ENCODE measurements at regions not wholly inside any gene's neighbourhood (a gene's known extent, or its start where the extent isn't known, plus 50 kb on each side); places are given as distances from the start of the nearest gene placed in this dataset.
A peak's percentile ranks its signal among the peaks of the same experiment; 100 is the strongest.

DNA sequence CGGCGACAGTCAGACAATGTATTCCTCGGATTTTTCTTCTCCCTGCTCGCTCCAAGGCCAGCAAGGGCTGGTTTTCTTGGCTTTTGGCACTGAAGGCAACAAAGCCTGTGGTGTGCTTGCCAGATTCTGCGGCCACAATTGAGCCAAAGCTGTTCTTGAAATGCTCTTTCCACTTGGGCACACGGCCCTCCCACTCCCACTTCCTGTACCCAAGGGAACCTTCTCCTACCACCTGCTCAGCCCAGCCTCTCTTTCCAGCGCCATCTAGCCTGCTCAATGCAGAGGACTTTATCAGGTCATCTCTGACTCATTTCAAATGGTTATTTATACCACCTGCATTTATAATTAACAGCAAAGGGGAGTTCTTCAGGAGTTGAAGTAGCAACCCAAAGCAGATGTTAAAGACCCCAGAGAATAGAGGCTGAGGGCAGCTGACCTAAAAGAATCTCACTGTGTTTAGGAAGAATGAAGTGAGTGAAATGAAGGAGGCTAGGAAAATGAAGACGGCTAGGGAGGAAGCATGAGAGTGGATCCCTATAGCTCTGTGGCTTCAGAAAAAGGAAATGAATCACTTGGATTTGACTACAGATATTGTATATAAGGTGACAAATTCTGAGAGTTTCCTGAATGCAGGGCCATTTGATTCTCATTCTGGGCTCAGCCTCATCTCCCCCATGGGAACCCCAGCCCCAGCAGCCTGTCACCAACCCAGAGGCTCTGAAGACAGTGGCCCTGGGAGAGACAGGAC, 439.0 kb downstream of the ENC1 start:
- Mint-ChIP-seq H3K27ac (no peak overlapping the region), H3K4me3 (peak overlapping the region; percentile 16), H3K9me3 (no peaks in the 10 kb centered on the region), H3K4me1 (ENCODE audit: unreplicated experiment) (peaks cover 19% of the 10 kb centered on the region), H3K36me3 (no peaks in the 10 kb centered on the region), H3K27me3 (no peaks in the 10 kb centered on the region)
- DNase-seq (ENCODE audit: extremely low spot score, unreplicated experiment), result no peak
- TF ChIP-seq, protein P1, sequence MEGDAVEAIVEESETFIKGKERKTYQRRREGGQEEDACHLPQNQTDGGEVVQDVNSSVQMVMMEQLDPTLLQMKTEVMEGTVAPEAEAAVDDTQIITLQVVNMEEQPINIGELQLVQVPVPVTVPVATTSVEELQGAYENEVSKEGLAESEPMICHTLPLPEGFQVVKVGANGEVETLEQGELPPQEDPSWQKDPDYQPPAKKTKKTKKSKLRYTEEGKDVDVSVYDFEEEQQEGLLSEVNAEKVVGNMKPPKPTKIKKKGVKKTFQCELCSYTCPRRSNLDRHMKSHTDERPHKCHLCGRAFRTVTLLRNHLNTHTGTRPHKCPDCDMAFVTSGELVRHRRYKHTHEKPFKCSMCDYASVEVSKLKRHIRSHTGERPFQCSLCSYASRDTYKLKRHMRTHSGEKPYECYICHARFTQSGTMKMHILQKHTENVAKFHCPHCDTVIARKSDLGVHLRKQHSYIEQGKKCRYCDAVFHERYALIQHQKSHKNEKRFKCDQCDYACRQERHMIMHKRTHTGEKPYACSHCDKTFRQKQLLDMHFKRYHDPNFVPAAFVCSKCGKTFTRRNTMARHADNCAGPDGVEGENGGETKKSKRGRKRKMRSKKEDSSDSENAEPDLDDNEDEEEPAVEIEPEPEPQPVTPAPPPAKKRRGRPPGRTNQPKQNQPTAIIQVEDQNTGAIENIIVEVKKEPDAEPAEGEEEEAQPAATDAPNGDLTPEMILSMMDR (conservative IDR thresholded peaks at IDR 0.05), result no peak

DNA sequence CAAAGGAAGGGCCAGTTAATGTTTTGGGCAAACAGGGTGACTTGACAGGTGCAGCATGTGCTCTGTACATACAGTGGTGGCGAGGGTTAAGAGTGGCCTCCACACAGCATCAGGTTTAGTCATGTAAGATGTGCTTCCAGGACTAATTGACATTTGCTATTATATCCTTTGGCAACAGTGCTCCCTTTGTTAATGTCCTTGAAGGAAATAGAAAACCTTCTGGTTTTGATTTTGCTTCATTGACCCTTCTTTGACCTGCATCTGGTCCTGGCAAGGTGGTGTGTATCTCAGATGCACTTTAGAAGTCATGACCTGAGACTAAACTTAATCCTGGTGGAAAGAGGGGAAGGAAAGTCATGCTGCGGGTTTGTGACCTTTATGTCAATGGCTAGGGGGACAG, 440.0 kb downstream of the ENC1 start:
- peaks cover 13% of the 10 kb centered on the region for H3K4me1 Mint-ChIP-seq (ENCODE audit: unreplicated experiment)
- no peak overlapping the region for H3K4me3 Mint-ChIP-seq
- no peak overlapping the region for H3K27ac Mint-ChIP-seq
- DNase-seq (ENCODE audit: extremely low spot score, unreplicated experiment), result no peak
- TF ChIP-seq, protein P1 (conservative IDR thresholded peaks at IDR 0.05), result no peak
- H3K9me3 Mint-ChIP-seq, result peaks cover 4% of the 10 kb centered on the region
- H3K36me3 Mint-ChIP-seq, result no peaks in the 10 kb centered on the region
- H3K27me3 Mint-ChIP-seq, result no peaks in the 10 kb centered on the region

DNA sequence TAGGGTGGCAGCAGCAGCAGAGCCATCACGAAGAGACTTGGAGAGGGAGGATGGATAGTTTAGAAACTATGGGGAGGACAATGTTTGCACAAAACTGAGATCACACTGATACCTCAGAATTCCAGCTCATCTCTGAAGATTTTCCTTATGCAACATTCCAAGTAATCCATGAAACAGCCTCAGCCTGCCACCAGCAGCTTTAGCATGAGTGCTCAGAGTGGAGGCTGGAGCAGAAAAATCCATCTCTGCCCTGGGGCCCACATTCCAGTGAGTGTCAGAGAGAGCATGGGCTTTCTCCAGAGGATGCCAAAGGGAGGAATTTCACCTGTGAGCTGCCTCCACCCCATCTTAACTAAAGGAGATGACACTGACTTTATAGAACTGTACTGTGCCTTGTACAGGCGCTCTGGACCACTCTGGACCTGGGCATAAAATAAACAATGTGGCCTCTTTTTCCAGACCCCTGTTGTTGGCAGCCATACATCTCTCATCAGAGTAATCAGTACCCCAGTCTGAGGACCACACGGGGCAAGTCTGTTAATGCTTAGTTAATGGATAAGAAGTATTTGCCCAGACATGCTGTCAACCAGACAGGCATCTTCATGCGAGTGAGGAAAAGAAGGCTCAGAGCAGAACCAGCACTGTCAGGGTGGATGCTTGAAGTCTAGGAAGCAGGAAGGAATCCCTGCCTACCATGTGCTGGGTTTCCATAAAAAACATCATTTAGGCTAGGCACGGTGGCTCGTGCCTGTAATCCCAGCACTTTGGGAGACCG, 440.9 kb downstream of the ENC1 start:
- TF ChIP-seq, protein P1 (conservative IDR thresholded peaks at IDR 0.05), result no peak
- H3K4me3 Mint-ChIP-seq, result no peak overlapping the region
- no peak for DNase-seq (ENCODE audit: extremely low spot score, unreplicated experiment)
- no peak overlapping the region for H3K27ac Mint-ChIP-seq
- peaks cover 5% of the 10 kb centered on the region for H3K9me3 Mint-ChIP-seq
- H3K27me3 Mint-ChIP-seq, result no peaks in the 10 kb centered on the region
- no peaks in the 10 kb centered on the region for H3K36me3 Mint-ChIP-seq
- H3K4me1 Mint-ChIP-seq (ENCODE audit: unreplicated experiment), result peaks cover 13% of the 10 kb centered on the region

DNA sequence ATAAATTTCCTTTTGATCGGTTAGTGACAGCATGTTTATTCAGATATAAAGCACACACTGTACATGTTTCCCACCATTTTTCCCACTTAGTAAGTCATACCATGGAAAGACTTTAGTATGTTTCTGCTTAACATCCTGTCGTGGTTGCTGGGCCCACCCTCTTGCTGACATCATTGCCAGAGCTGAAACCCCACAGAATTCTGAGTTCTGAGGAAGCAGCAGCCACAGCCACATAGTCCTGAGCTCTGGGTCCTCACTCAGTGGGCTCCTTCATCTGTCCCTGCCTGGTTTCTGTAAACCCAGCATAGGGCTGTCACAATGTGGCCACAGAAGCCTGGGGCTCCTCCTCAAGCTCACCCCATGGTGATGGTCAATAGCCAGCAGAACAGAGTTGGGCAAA, 441.5 kb downstream of the ENC1 start:
- TF ChIP-seq, protein P1 (conservative IDR thresholded peaks at IDR 0.05), result no peak
- H3K9me3 Mint-ChIP-seq, result peaks cover 5% of the 10 kb centered on the region
- H3K4me1 Mint-ChIP-seq (ENCODE audit: unreplicated experiment), result peaks cover 13% of the 10 kb centered on the region
- H3K27me3 Mint-ChIP-seq, result no peaks in the 10 kb centered on the region
- no peaks in the 10 kb centered on the region for H3K36me3 Mint-ChIP-seq
- no peak overlapping the region for H3K27ac Mint-ChIP-seq
- no peak overlapping the region for H3K4me3 Mint-ChIP-seq
- DNase-seq (ENCODE audit: extremely low spot score, unreplicated experiment), result no peak

DNA sequence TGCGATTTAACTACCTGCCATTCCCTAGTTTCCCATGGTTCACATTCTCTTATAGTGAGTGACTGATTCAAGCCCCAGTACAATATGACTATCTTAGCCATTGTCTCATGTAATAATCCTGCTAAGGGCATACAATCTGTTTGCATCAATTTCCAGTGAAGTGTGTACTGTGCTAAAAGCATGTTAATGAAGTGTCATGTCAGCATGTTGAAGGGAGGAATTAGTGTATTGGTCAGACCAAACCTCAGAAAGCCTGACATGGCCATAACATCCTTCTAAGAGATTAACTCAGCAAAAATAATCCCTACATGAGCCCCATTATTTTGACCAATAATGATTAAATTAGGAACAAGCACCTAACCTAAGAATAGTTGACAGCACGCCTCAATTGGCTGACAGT, 442.4 kb downstream of the ENC1 start:
- H3K4me3 Mint-ChIP-seq, result no peak overlapping the region
- peaks cover 13% of the 10 kb centered on the region for H3K4me1 Mint-ChIP-seq (ENCODE audit: unreplicated experiment)
- peaks cover 5% of the 10 kb centered on the region for H3K9me3 Mint-ChIP-seq
- H3K27ac Mint-ChIP-seq, result no peak overlapping the region
- TF ChIP-seq, protein P1 (conservative IDR thresholded peaks at IDR 0.05), result no peak
- DNase-seq (ENCODE audit: extremely low spot score, unreplicated experiment), result no peak
- no peaks in the 10 kb centered on the region for H3K27me3 Mint-ChIP-seq
- no peaks in the 10 kb centered on the region for H3K36me3 Mint-ChIP-seq

Measured in type B pancreatic cell (in vitro differentiated cells).